ENCODE measurements at regions not wholly inside any gene's neighbourhood (a gene's known extent, or its start where the extent isn't known, plus 50 kb on each side); places are given as distances from the start of the nearest gene placed in this dataset.

DNA sequence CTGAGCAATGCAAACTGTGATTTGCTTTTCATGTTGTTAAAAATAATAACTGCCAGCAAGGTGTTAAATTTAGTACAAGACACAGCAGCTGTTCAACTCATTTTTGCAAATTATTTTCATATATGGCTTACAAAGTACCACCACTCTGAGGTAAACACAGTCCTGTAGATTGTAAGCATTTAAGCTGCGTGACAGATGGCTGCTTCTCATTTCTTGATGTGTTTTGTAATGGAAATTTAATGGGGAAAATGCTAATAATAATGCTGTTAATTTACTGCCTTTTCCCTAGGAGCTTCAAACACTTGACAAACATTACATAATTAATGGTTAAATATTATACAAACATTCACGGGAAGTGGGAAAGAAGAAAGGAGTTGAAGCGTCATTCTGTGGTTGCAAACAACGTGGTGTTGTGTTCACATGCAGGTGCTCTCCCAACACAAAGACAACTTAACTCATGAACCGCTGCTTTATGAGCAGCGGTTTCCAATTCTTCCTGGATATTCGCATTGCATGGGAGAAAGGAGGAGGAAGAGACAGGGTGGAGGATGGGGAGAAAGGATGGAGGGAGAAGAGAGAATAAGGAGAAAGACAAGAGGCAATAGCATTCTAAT, 236.8 kb upstream of the VCX start:
- Mint-ChIP-seq H3K27me3 (no peaks in the 10 kb centered on the region), H3K9me3 (ENCODE audit: insufficient read depth) (peaks cover 3% of the 10 kb centered on the region), H3K4me1 (no peaks in the 10 kb centered on the region), H3K27ac (no peak overlapping the region), H3K4me3 (no peak overlapping the region)
- intact Hi-C loops (cut with micrococcal nuclease): no loop called here
- Histone ChIP-seq H3K4me1 (ENCODE audit: control insufficient read depth in 2 of 2, insufficient read depth in 2 of 2, low read length in 2 of 2) (no peaks in the 10 kb centered on the region), H3K9me3 (ENCODE audit: control extremely low read depth in 1 of 3, control insufficient read depth in 2 of 3, insufficient read depth in 1 of 3, low read length in 2 of 3) (peaks cover 0 to 4% (median 0%) of the 10 kb centered on the region in 3 donors), H2AFZ (ENCODE audit: insufficient read depth, low read depth, low read length, poor library complexity, severe bottlenecking) (no peak overlapping the region), H3K27ac (ENCODE audit: low read length in 2 of 2) (no peak overlapping the region), H3K4me3 (ENCODE audit: control extremely low read depth in 1 of 5, extremely low read depth in 1 of 5, insufficient read depth in 1 of 5, low read depth in 2 of 5, low read length in 4 of 5) (no peak overlapping the region), H3K4me2 (replicated peaks; ENCODE audit: low read depth, low read length, poor library complexity, severe bottlenecking) (no peak overlapping the region), H3K36me3 (replicated peaks in 1 of 2; ENCODE audit: control extremely low read depth in 1 of 2, control insufficient read depth in 1 of 2, extremely low read depth in 1 of 2, insufficient read depth in 2 of 2, low read length in 1 of 2) (no peaks in the 10 kb centered on the region), H3K9ac (ENCODE audit: low read length) (no peak overlapping the region), H3K79me2 (ENCODE audit: control insufficient read depth, insufficient read depth, low read length) (no peaks in the 10 kb centered on the region), H3K27me3 (replicated peaks in 1 of 4; ENCODE audit: control extremely low read depth in 1 of 4, control insufficient read depth in 3 of 4, insufficient read depth in 4 of 4, low read length in 3 of 4) (no peaks in the 10 kb centered on the region), H4K20me1 (ENCODE audit: control insufficient read depth, insufficient read depth, low read length, poor library complexity, severe bottlenecking) (no peaks in the 10 kb centered on the region)
- TF ChIP-seq EZH2 (IDR thresholded peaks at IDR 0.05; ENCODE audit: borderline replicate concordance, insufficient read depth, low read depth, low read length, poor library complexity, severe bottlenecking): no peak
- TF ChIP-seq, protein P1, sequence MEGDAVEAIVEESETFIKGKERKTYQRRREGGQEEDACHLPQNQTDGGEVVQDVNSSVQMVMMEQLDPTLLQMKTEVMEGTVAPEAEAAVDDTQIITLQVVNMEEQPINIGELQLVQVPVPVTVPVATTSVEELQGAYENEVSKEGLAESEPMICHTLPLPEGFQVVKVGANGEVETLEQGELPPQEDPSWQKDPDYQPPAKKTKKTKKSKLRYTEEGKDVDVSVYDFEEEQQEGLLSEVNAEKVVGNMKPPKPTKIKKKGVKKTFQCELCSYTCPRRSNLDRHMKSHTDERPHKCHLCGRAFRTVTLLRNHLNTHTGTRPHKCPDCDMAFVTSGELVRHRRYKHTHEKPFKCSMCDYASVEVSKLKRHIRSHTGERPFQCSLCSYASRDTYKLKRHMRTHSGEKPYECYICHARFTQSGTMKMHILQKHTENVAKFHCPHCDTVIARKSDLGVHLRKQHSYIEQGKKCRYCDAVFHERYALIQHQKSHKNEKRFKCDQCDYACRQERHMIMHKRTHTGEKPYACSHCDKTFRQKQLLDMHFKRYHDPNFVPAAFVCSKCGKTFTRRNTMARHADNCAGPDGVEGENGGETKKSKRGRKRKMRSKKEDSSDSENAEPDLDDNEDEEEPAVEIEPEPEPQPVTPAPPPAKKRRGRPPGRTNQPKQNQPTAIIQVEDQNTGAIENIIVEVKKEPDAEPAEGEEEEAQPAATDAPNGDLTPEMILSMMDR (IDR thresholded peaks at IDR 0.05): no peak
- POLR2A ChIA-PET: no interaction called here
- no peak for ATAC-seq (ENCODE audit: low read depth)
- CTCF ChIA-PET: no interaction called here
- no CpG with 5 or more reads among the region's 7 CpGs for WGBS (ENCODE audit: insufficient coverage)
- DNase-seq: no peak

DNA sequence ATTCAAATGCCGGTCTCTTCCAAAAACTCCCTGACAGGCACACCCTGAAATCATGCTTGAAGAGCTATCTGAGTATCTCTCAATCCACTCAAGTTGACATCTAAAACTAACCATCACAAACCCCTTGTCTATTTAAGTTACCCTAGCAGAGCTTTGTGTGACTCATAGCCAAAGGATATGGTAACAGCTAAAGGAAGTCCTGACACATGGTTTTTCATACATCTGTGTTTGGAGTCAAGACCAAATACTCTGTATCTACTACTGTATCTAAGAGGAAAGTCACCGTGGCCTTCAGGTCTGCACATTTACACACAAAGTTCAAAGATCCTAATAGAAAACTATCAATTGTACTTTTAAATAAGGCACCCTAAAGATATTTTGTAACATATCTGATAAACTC, 239.6 kb upstream of the VCX start:
- WGBS (ENCODE audit: insufficient coverage): no CpG with 5 or more reads among the region's 2 CpGs
- H3K4me1 ChIP-seq (ENCODE audit: control insufficient read depth in 2 of 2, insufficient read depth in 2 of 2, low read length in 2 of 2): no peaks in the 10 kb centered on the region
- H3K4me3 ChIP-seq (ENCODE audit: control extremely low read depth in 1 of 5, extremely low read depth in 1 of 5, insufficient read depth in 1 of 5, low read depth in 2 of 5, low read length in 4 of 5): no peak overlapping the region
- no peak overlapping the region for H3K4me2 ChIP-seq (replicated peaks; ENCODE audit: low read depth, low read length, poor library complexity, severe bottlenecking)
- Mint-ChIP-seq H3K9me3 (ENCODE audit: insufficient read depth) (peaks cover 3% of the 10 kb centered on the region), H3K27ac (no peak overlapping the region), H3K4me3 (no peak overlapping the region), H3K4me1 (no peaks in the 10 kb centered on the region), H3K27me3 (no peaks in the 10 kb centered on the region)
- intact Hi-C loops (cut with micrococcal nuclease): no loop called here
- no peak overlapping the region for H2AFZ ChIP-seq (ENCODE audit: insufficient read depth, low read depth, low read length, poor library complexity, severe bottlenecking)
- H4K20me1 ChIP-seq (ENCODE audit: control insufficient read depth, insufficient read depth, low read length, poor library complexity, severe bottlenecking): no peaks in the 10 kb centered on the region
- no peak for TF ChIP-seq EZH2 (IDR thresholded peaks at IDR 0.05; ENCODE audit: borderline replicate concordance, insufficient read depth, low read depth, low read length, poor library complexity, severe bottlenecking)
- TF ChIP-seq, protein P1 (IDR thresholded peaks at IDR 0.05): no peak
- POLR2A ChIA-PET: no interaction called here
- CTCF ChIA-PET: no interaction called here
- DNase-seq (no peak), ATAC-seq (ENCODE audit: low read depth) (no peak)
- peaks cover 0 to 4% (median 0%) of the 10 kb centered on the region in 3 donors for H3K9me3 ChIP-seq (ENCODE audit: control extremely low read depth in 1 of 3, control insufficient read depth in 2 of 3, insufficient read depth in 1 of 3, low read length in 2 of 3)
- no peaks in the 10 kb centered on the region for H3K27me3 ChIP-seq (replicated peaks in 1 of 4; ENCODE audit: control extremely low read depth in 1 of 4, control insufficient read depth in 3 of 4, insufficient read depth in 4 of 4, low read length in 3 of 4)
- H3K27ac ChIP-seq (ENCODE audit: low read length in 2 of 2): no peak overlapping the region
- no peak overlapping the region for H3K9ac ChIP-seq (ENCODE audit: low read length)
- no peaks in the 10 kb centered on the region for H3K36me3 ChIP-seq (replicated peaks in 1 of 2; ENCODE audit: control extremely low read depth in 1 of 2, control insufficient read depth in 1 of 2, extremely low read depth in 1 of 2, insufficient read depth in 2 of 2, low read length in 1 of 2)
- H3K79me2 ChIP-seq (ENCODE audit: control insufficient read depth, insufficient read depth, low read length): no peaks in the 10 kb centered on the region

All from B cell (primary cell).